ENCODE measurements at regions not wholly inside any gene's neighbourhood (a gene's known extent, or its start where the extent isn't known, plus 50 kb on each side); places are given as distances from the start of the nearest gene placed in this dataset.

DNA sequence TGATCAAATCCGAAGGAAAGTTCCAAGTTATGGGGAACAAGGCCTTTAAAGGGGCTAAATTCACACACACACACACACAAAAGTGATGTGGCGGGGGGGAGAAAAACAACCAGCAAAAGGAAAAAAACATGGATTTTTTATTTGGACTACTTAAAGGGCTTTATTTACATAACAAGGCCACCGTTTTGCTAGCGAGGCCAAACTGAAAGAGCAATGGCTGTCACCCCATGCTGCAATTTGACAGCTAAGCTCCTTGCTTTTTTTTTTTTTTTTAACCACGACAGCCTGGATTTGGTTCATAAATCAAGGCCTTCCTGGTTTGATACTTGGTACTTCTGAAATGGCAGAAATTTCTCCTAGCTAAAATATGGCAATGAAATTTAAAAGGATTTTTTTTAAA lies 99.6 kb upstream of the PTCHD1 start:
- TF ChIP-seq, protein P1, sequence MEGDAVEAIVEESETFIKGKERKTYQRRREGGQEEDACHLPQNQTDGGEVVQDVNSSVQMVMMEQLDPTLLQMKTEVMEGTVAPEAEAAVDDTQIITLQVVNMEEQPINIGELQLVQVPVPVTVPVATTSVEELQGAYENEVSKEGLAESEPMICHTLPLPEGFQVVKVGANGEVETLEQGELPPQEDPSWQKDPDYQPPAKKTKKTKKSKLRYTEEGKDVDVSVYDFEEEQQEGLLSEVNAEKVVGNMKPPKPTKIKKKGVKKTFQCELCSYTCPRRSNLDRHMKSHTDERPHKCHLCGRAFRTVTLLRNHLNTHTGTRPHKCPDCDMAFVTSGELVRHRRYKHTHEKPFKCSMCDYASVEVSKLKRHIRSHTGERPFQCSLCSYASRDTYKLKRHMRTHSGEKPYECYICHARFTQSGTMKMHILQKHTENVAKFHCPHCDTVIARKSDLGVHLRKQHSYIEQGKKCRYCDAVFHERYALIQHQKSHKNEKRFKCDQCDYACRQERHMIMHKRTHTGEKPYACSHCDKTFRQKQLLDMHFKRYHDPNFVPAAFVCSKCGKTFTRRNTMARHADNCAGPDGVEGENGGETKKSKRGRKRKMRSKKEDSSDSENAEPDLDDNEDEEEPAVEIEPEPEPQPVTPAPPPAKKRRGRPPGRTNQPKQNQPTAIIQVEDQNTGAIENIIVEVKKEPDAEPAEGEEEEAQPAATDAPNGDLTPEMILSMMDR (conservative IDR thresholded peaks at IDR 0.05; ENCODE audit: low read length), result no peak
- TF ChIP-seq EZH2phosphoT487 (IDR thresholded peaks at IDR 0.05; ENCODE audit: borderline replicate concordance, low read depth, low read length), result no peak
- no peaks in the 10 kb centered on the region for H4K20me1 ChIP-seq (ENCODE audit: insufficient read depth, low read length)
- no peak for DNase-seq (ENCODE audit: low spot score)
- CTCF ChIA-PET (ENCODE audit: unreplicated experiment), result no interaction called here
- POLR2A ChIA-PET, result interaction anchor here (0.6 to 0.7 kb wide), 2 partner anchors 160 to 409 kb away, joined by 3 read pairs; no protein-coding TSS in a partner anchor
- intact Hi-C loops (cut with micrococcal nuclease; ENCODE audit: unreplicated experiment), result no loop called here
- H3K36me3 ChIP-seq (ENCODE audit: insufficient read depth, low read length), result no peaks in the 10 kb centered on the region
- BruUV-seq (replicated peaks), result no TSS peak
- H3K9me3 ChIP-seq (ENCODE audit: low read length), result no peaks in the 10 kb centered on the region
- H3K4me3 ChIP-seq (ENCODE audit: low read depth, low read length, poor library complexity, severe bottlenecking), result no peak overlapping the region
- no peak overlapping the region for H2AFZ ChIP-seq (ENCODE audit: low read length)
- no peaks in the 10 kb centered on the region for H3K9me2 ChIP-seq (ENCODE audit: insufficient read depth, low read length)
- H3K27ac ChIP-seq (ENCODE audit: low read depth, low read length, poor library complexity, severe bottlenecking), result no peak overlapping the region
- H3K4me2 ChIP-seq (ENCODE audit: low read length), result no peak overlapping the region
- H3K79me2 ChIP-seq (ENCODE audit: insufficient read depth, low read depth, low read length), result no peaks in the 10 kb centered on the region
- no peaks in the 10 kb centered on the region for H3K4me1 ChIP-seq (ENCODE audit: insufficient read depth, low read length, poor library complexity, severe bottlenecking)

DNA sequence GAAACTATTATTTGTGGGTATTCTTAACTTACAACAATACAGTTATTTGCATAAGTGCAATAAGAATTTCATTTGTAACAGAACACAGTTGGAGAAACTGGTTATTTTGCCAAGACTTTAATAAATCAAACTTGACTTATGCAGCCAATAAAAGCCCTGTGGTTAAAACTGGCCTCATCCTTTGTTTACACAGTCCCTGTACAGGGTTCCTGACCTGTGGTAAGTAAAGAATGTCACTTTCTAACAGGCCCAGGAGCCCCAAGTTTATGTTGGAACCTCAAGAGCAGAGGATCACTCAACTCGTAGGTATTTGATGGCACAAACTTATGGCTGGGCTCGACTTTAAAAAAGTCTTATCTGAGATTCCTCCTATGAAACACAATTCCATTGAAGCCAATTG lies 88.6 kb upstream of the PTCHD1 start:
- Histone ChIP-seq H3K79me2 (ENCODE audit: insufficient read depth, low read depth, low read length) (no peaks in the 10 kb centered on the region), H3K9me3 (ENCODE audit: low read length) (no peaks in the 10 kb centered on the region), H3K4me1 (ENCODE audit: insufficient read depth, low read length, poor library complexity, severe bottlenecking) (no peaks in the 10 kb centered on the region), H3K27ac (ENCODE audit: low read depth, low read length, poor library complexity, severe bottlenecking) (no peak overlapping the region), H3K4me2 (ENCODE audit: low read length) (no peak overlapping the region), H3K36me3 (ENCODE audit: insufficient read depth, low read length) (no peaks in the 10 kb centered on the region), H2AFZ (ENCODE audit: low read length) (no peak overlapping the region), H3K9me2 (ENCODE audit: insufficient read depth, low read length) (no peaks in the 10 kb centered on the region), H3K4me3 (ENCODE audit: low read depth, low read length, poor library complexity, severe bottlenecking) (no peak overlapping the region), H4K20me1 (ENCODE audit: insufficient read depth, low read length) (no peaks in the 10 kb centered on the region)
- DNase-seq (ENCODE audit: low spot score), result no peak
- CTCF ChIA-PET (ENCODE audit: unreplicated experiment), result no interaction called here
- no TSS peak for BruUV-seq (replicated peaks)
- intact Hi-C loops (cut with micrococcal nuclease; ENCODE audit: unreplicated experiment), result no loop called here
- POLR2A ChIA-PET, result no interaction called here
- TF ChIP-seq EZH2phosphoT487 (IDR thresholded peaks at IDR 0.05; ENCODE audit: borderline replicate concordance, low read depth, low read length), result no peak
- TF ChIP-seq, protein P1 (conservative IDR thresholded peaks at IDR 0.05; ENCODE audit: low read length), result no peak

DNA sequence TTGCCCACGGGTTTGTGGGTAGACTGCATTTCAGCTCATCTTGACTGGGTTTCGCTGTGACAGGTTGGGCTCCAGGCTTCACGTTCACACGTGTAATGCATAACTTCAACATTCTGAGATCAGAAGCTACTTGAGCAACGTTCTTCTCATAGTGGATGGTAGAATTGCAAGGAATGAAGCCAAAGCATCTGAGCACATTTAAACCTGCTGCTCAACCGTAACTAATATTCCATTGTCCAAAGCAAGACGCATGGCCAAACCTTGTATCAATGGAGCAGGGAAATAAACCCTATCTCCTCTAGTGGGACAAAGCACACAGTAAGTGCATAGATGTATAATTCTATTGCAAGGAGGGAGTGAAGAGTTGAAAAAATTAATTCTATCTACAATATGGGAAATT lies 86.5 kb upstream of the PTCHD1 start:
- H3K79me2 ChIP-seq (ENCODE audit: insufficient read depth, low read depth, low read length), result no peaks in the 10 kb centered on the region
- intact Hi-C loops (cut with micrococcal nuclease; ENCODE audit: unreplicated experiment), result no loop called here
- TF ChIP-seq, protein P1 (conservative IDR thresholded peaks at IDR 0.05; ENCODE audit: low read length), result no peak
- no peak for TF ChIP-seq EZH2phosphoT487 (IDR thresholded peaks at IDR 0.05; ENCODE audit: borderline replicate concordance, low read depth, low read length)
- H3K4me3 ChIP-seq (ENCODE audit: low read depth, low read length, poor library complexity, severe bottlenecking), result no peak overlapping the region
- no peaks in the 10 kb centered on the region for H3K36me3 ChIP-seq (ENCODE audit: insufficient read depth, low read length)
- H2AFZ ChIP-seq (ENCODE audit: low read length), result no peak overlapping the region
- no peaks in the 10 kb centered on the region for H3K4me1 ChIP-seq (ENCODE audit: insufficient read depth, low read length, poor library complexity, severe bottlenecking)
- no peak overlapping the region for H3K4me2 ChIP-seq (ENCODE audit: low read length)
- H3K27ac ChIP-seq (ENCODE audit: low read depth, low read length, poor library complexity, severe bottlenecking), result no peak overlapping the region
- ChIA-PET CTCF (ENCODE audit: unreplicated experiment) (no interaction called here), POLR2A (no interaction called here)
- no peaks in the 10 kb centered on the region for H3K9me3 ChIP-seq (ENCODE audit: low read length)
- H3K9me2 ChIP-seq (ENCODE audit: insufficient read depth, low read length), result no peaks in the 10 kb centered on the region
- no TSS peak for BruUV-seq (replicated peaks)
- H4K20me1 ChIP-seq (ENCODE audit: insufficient read depth, low read length), result no peaks in the 10 kb centered on the region
- no peak for DNase-seq (ENCODE audit: low spot score)
